Heart left ventricle (tissue), 16 donors: ENCODE measurements at regions not wholly inside any gene's neighbourhood (a gene's known extent, or its start where the extent isn't known, plus 50 kb on each side); places are given as distances from the start of the nearest gene placed in this dataset.
A peak's percentile ranks its signal among the peaks of the same experiment; 100 is the strongest.
"Not testable (repeated sequence)": the region's sequence is repeated elsewhere in the genome, so short reads cannot be mapped to it uniquely, and the experiment has no call there.

ENCODE experiments used
- ATAC-seq, 4 donors: fragments of 200-7000 bp; cut with Tn5 transposase; one replicate each; pipeline ENCODE4 v1.9.1; 2020 to 2022; ENCODE audit warnings: moderate library complexity in 4 of 4, mild to moderate bottlenecking in 3 of 4, moderate number of reproducible peaks in 1 of 4
- DNase-seq, 5 donors: peaks; one replicate each; pipeline ENCODE4 v3.0.0-alpha.2; 2020
- H3K27ac ChIP-seq, 12 donors: fragments of 200-600 bp; sonication (generic) in 4 of 12; one replicate each; pipeline versions ENCODE4 v1.5.0 to v1.8.0; 2016 to 2022; ENCODE audit warnings: mild to moderate bottlenecking in 2 of 12
- H3K27me3 ChIP-seq, 9 donors: fragments of 200-600 bp; sonication (generic) in 2 of 9; one replicate each; pipeline versions ENCODE4 v1.5.1 to v1.8.0; 2016 to 2022; ENCODE audit warnings: mild to moderate bottlenecking in 3 of 9
- H3K36me3 ChIP-seq, 9 donors: fragments of 200-600 bp; sonication (generic) in 2 of 9; one replicate each; pipeline versions ENCODE4 v1.5.0 to v1.8.0; 2018 to 2022; ENCODE audit warnings: mild to moderate bottlenecking in 2 of 9
- H3K4me1 ChIP-seq, 12 donors: fragments of 200-600 bp; sonication (generic) in 4 of 12; one replicate each; pipeline versions ENCODE4 v1.5.0 to v1.8.0; 2016 to 2022; ENCODE audit warnings: mild to moderate bottlenecking in 3 of 12
- H3K4me3 ChIP-seq, 12 donors: fragments of 200-600 bp; sonication (generic) in 4 of 12; one replicate each; pipeline versions ENCODE4 v1.5.0 to v1.8.0; 2017 to 2022; ENCODE audit warnings: mild to moderate bottlenecking in 9 of 12, moderate library complexity in 4 of 12
- H3K9me3 ChIP-seq, 12 donors: fragments of 200-600 bp; sonication (generic) in 4 of 12; one replicate each; pipeline versions ENCODE4 v1.5.0 to v1.8.0; 2016 to 2022; ENCODE audit warnings: mild to moderate bottlenecking in 1 of 12
- CTCF ChIP-seq, 12 donors: fragments of 200-600 bp; sonication (generic) in 4 of 12; IDR thresholded peaks; one replicate each; pipeline versions ENCODE4 v1.5.0 to v1.8.0; 2018 to 2022; ENCODE audit warnings: antibody characterized with exemption in 12 of 12, mild to moderate bottlenecking in 5 of 12
- POLR2A ChIP-seq, 2 donors: fragments of 450-650 bp; IDR thresholded peaks; one replicate each; pipeline ENCODE4 v1.6.1; 2017; ENCODE audit warnings: antibody characterized with exemption in 2 of 2, mild to moderate bottlenecking in 2 of 2, moderate library complexity in 2 of 2
- WGBS, 4 donors: extraction: QIAGEN DNeasy Blood & Tissue Kit in 2 of 4; methylation state at CpG; one replicate each; pipeline versions ENCODE4 v1.1.5 to v1.1.7; 2013 to 2018; 5-methylcytosine and 5-hydroxymethylcytosine counted together
- intact Hi-C, 10 donors: fragments of 100-400 bp; cut with DNase I; formaldehyde crosslinking; loops; one replicate each; pipeline versions ENCODE4 v1.11.1 to v1.14.2; 2022
- donor health status: ischemic (EF 13 %, LVEDD 7.1; RV severe dilation, severe dysfunction).
- donor health status: healthy with polysubstance abuse.
- donor health status: DM: no; HTN: yes; CAD: no.
- donor health status: DM: no; HTN: no; CAD: no.
- donor health status: ischemic (EF 25% LVEDD 6.9; RV normal size, moderate dysfunction).
- donor health status: ischemic (EF 25% LVEDD 5.7; RV mildly dilated, moderate dysfunction).
- donor health status: healthy.
- donor health status: DM: yes; HTN: yes; CAD: no.
- donor health status: ischemic (EF 35%, LVEDD 5.7; RV mildly dilated, moderate dysfunction).
- donor health status: nonischemic (EF 11% LVEDD 7.7; RV severe dilation, severe dysfunction).
- donor health status: DM: yes; HTN: yes; CAD: no.
- donor health status: PGD.
- donor health status: ischemic (EF 29% LVEDD 5.4; RV normal size, mild dysfunction).
- donor health status: nonischemic (EF 23%, LVEDD 6.1; RV moderate dilation, normal function).

- Histone ChIP-seq H3K4me1 (no peaks in the 10 kb centered on the region), H3K36me3 (no peaks in the 10 kb centered on the region), H3K27me3 (no peaks in the 10 kb centered on the region), H3K27ac (no peak overlapping the region), H3K4me3 (no peak overlapping the region), H3K9me3 (no peaks in the 10 kb centered on the region)
- no peak for TF ChIP-seq POLR2A (IDR thresholded peaks at IDR 0.05)
- TF ChIP-seq CTCF (IDR thresholded peaks at IDR 0.05) = no peak
- ATAC-seq (peak in 3 of 4 donors; percentile 55 to 83 (median 61)), DNase-seq (no peak)
- intact Hi-C loops = no loop called here
- WGBS, 4 donors = 71 to 86% (median 75%) methylated on average over 1 of the region's 1 CpG
These were observed 637.8 kb upstream of the CHAC2 start for GRCh38 chr2:53129851-53130250.

GRCh38 chr2:53127061-53127650, 640.4 kb upstream of the CHAC2 start:
- intact Hi-C loops = no loop called here
- TF ChIP-seq CTCF (IDR thresholded peaks at IDR 0.05) = no peak
- TF ChIP-seq POLR2A (IDR thresholded peaks at IDR 0.05) = no peak
- no peaks in the 10 kb centered on the region for H3K36me3 ChIP-seq
- H3K27me3 ChIP-seq = no peaks in the 10 kb centered on the region
- H3K4me3 ChIP-seq = no peak overlapping the region
- 58 to 70% (median 65%) methylated on average over 5 of the region's 5 CpGs for WGBS, 4 donors
- no peak overlapping the region for H3K27ac ChIP-seq
- no peak for DNase-seq
- no peak for ATAC-seq
- H3K4me1 ChIP-seq = no peaks in the 10 kb centered on the region
- no peaks in the 10 kb centered on the region for H3K9me3 ChIP-seq

- no peak for TF ChIP-seq POLR2A (IDR thresholded peaks at IDR 0.05)
- TF ChIP-seq CTCF (IDR thresholded peaks at IDR 0.05) = no peak
- no peaks in the 10 kb centered on the region for H3K4me1 ChIP-seq
- no peak for ATAC-seq
- H3K9me3 ChIP-seq = no peaks in the 10 kb centered on the region
- no peak for DNase-seq
- no peak overlapping the region for H3K27ac ChIP-seq
- WGBS, 4 donors = 72 to 90% (median 77%) methylated on average over 1 of the region's 1 CpG
- no peaks in the 10 kb centered on the region for H3K27me3 ChIP-seq
- H3K4me3 ChIP-seq = no peak overlapping the region
- intact Hi-C loops = no loop called here
- no peaks in the 10 kb centered on the region for H3K36me3 ChIP-seq
These were observed 652.6 kb upstream of the CHAC2 start for GRCh38 chr2:53114991-53115390.

- H3K27me3 ChIP-seq = no peaks in the 10 kb centered on the region
- no peak for TF ChIP-seq POLR2A (IDR thresholded peaks at IDR 0.05)
- TF ChIP-seq CTCF (IDR thresholded peaks at IDR 0.05) = no peak
- DNase-seq = no peak
These were observed 653.0 kb upstream of the CHAC2 start for GRCh38 chr2:53114582-53114981.

GRCh38 chr2:53112408-53112807, 655.2 kb upstream of the CHAC2 start:
- H3K9me3 ChIP-seq, intact Hi-C loops, ATAC-seq, H3K4me1 ChIP-seq, H3K36me3 ChIP-seq, DNase-seq, H3K27ac ChIP-seq, H3K4me3 ChIP-seq, H3K27me3 ChIP-seq: not testable (repeated sequence)
- 61 to 78% (median 71%) methylated on average over 9 of the region's 9 CpGs for WGBS, 4 donors

More at GRCh38 chr2:53114582-53114981, 653.0 kb upstream of the CHAC2 start:
- H3K4me1 ChIP-seq = no peaks in the 10 kb centered on the region
- intact Hi-C loops = no loop called here
- no peaks in the 10 kb centered on the region for H3K9me3 ChIP-seq
- no peaks in the 10 kb centered on the region for H3K36me3 ChIP-seq
- WGBS, 4 donors = 86 to 92% (median 92%) methylated on average over 2 of the region's 2 CpGs
- no peak overlapping the region for H3K27ac ChIP-seq
- ATAC-seq = no peak
- no peak overlapping the region for H3K4me3 ChIP-seq
